GM12892 (cell line): ENCODE measurements at regions not wholly inside any gene's neighbourhood (a gene's known extent, or its start where the extent isn't known, plus 50 kb on each side); places are given as distances from the start of the nearest gene placed in this dataset.

ENCODE experiments used
- POLR2A ChIP-seq: IDR thresholded peaks from 2 replicates; pipeline ENCODE4 v1.6.1; 2011; ENCODE audit warnings: low read depth, low read length, control low read depth
- POLR2AphosphoS5 ChIP-seq: IDR thresholded peaks from 2 replicates; pipeline ENCODE4 v1.6.1; 2011; ENCODE audit warnings: low read depth, low read length, control low read depth
- TAF1 ChIP-seq: IDR thresholded peaks from 2 replicates; pipeline ENCODE4 v1.6.1; 2011; ENCODE audit warnings: low read depth, mild to moderate bottlenecking, control low read depth, low read length, borderline replicate concordance

- no peak for TF ChIP-seq POLR2A
- TF ChIP-seq TAF1, result no peak
- TF ChIP-seq POLR2AphosphoS5, result no peak
These were observed 458.8 kb downstream of the RPS24 start for GRCh38 chr10:78492424-78492823.
